Posterior cingulate gyrus (tissue), 11 donors: ENCODE measurements at regions not wholly inside any gene's neighbourhood (a gene's known extent, or its start where the extent isn't known, plus 50 kb on each side); places are given as distances from the start of the nearest gene placed in this dataset.

Experiments used
- DNase-seq, 10 donors: peaks; one replicate each; pipeline versions ENCODE4 v3.0.0 to v3.0.0-alpha.2; 2020 to 2021; ENCODE audit warnings: mixed read lengths in 3 of 10
- intact Hi-C: fragments of 100-400 bp; cut with DNase I; formaldehyde crosslinking; loops from one replicate; pipeline ENCODE4 v1.15.1; 2023

DNA sequence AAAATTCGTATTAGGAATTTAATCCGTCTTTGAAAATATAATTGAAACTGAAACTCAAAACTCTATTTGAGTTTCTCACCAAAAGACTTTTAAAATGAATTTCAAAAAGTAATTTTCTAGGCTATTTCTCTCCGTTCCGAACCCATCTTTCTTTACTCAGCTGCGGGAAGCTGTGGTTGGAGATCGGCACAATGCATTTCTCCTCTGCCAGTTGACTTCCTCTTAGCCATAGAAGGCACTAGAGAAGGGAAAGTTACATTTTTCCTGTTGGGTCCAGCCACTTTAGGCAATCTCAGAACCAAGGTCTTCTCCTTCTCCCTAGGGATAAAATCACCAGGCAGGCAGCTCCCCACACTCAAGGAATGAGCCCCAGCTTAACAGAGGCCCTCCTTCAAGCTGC lies 133.6 kb upstream of the COL1A2 start:
- intact Hi-C loops = no loop called here
- no peak for DNase-seq

DNA sequence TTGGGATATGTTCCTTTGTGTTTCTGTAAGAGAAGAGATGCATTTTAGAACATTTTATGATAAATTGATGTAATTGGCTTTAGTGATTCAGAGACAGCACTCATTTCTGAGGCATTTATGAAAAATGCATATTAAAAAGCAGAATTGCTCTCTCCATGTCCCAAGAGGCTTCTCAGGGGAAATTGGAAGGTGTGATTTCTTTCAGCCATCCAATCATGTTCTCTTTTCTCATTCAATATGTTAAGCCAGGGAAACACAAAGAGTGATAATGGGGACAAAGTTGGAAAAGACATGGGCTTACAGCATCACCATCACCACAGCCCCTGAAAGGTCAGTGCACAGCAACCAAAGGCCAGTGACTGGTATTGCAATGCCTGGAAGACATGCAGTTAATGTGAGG lies 129.9 kb upstream of the COL1A2 start:
- intact Hi-C loops = no loop called here
- DNase-seq = no peak

DNA sequence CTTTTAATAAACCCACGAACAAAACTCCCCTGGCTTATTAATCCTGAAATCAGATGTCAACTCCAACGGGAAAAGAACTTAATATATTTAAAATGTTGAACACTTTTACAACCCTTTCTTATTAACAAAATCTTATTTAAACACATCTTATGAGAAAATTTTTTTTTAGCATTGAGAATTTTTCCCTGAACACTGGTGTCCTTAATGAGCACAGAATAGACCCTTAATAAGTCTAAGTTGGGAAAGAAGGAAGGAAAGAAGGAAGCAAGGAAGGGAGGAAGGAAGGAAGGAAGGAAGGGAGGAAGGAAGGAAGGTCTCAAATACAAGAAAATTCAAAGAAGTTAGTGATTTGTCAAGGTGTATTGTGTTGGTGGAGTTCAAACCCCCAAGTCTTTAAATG lies 129.2 kb upstream of the COL1A2 start:
- no peak for DNase-seq
- intact Hi-C loops = no loop called here

DNA sequence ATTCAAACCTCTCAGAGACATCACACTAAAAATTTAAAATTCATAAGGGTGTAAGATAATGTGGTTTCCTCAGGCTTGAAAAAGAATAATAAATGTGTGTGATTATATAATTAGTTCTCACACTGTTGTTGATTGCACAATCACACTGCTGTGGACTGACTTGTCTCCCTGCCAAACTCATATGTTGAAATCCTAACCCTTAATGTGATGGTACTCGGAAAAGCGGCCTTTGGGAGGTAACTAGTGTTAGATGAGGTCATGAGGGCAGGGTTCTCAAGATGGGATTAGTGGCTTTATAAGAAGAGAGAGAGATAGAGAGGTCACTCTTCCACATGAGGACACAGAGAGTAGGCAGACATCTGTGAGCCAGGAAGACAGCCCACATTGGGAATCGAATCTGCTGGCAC lies 128.5 kb upstream of the COL1A2 start:
- intact Hi-C loops = no loop called here
- DNase-seq = no peak

DNA sequence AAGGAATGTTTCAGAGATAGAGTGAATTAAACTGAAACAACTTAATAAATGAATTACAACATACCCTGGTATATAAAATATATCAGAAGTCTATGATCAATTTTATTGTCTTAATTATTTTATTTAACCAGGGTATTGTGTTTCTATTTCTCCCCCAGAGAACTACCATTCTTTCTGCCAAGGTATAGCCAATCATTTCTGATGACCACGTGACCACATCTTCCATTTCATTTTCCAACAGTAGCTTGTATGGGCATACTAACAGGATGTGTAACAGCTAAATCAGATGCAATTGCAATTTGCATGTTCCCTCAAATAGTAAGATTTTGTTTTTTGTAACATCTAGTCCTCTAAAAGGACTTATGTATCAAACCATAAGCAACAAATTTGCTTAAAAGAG lies 123.9 kb upstream of the COL1A2 start:
- DNase-seq = no peak
- intact Hi-C loops = no loop called here

DNA sequence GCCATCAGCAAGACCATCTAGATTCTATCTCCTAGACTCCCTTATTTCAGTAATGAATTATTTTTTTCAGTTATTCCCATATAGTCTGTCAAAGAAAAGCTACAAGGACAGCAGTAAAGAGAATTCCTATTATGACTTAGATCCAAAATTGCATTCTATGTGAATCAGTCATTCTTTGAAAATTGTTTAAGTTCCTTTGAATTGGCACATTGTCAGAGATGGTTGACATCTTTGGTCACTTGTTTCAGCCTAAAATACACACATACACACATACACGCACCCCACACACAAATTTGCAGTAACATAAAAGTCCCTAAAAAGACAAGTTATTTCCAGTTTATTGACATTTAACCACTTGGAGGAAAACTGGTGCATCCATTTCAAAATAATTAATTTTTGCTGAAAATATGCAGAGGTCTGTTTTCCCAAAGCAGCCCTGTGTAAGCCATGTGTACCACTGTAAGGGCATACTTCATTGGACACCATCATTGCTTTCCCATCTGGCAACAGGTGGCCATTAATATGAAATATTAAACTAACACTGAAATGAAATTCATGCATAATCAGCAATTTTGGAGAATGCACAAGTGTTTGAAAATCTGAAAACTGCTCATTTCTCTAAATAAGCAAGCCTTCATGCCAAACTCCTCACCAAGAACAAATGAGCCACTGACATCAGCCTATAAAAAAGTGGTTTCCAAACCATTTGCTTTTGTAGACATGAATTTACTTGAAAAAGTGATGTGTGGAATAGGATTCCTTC lies 121.7 kb upstream of the COL1A2 start:
- intact Hi-C loops = no loop called here
- DNase-seq = no peak

DNA sequence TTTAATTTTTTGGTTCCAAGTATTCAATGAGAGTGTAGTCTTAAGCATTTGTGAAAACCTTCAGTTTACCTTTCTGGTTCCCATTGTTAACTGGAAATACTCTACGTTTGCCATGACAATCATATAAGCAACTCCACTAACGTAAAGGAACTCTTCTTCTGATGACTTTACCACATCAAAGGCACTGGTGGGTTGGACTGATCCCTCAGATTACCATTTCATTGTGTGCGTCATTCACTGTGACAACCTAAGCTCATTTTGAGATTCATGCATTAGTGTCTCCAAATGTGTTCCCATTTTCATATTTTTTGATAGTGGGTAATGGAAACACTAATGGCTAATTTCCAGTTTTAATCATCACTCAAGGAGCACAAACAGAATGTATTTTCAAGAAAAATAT lies 119.9 kb upstream of the COL1A2 start:
- DNase-seq = no peak

DNA sequence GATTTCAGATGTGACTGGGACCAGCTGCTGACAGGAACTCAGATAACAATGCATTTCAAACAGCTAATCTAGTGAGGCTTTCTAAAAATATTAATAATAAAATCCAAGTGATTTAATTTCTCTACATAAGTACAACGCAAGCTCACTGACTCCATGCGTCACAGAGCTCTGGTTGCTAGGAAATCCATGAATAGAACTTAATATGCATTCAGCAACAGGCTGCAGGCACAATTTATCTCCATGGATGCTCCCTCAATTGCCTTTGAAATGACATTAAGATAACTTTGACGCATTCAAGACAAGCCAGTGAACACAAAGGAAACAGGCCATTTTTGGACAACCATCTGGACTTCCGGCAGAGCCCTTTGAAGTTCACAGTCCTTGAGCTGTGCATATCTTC lies 118.7 kb upstream of the COL1A2 start:
- intact Hi-C loops = no loop called here
- DNase-seq = no peak

More for the DNA sequence above, 119.9 kb upstream of the COL1A2 start:
- intact Hi-C loops = no loop called here

DNA sequence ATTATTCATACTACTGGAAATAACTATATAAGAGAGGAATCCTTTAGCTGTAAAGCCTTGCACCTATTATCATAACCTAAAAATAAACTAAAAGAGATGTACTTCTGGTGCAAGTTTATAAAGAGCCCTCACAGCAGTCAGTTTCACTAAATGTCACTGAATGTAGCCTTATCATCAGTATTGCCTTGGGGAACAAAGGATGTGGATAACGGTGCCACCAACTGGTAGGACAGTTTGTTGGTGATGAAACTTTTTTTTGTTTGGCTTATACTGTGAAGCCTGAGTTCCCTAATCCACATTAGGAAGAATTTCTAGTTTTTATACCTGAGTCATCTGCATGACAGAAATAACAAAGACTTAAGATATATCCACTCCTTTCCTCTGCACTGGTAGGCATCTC lies 117.9 kb upstream of the COL1A2 start:
- intact Hi-C loops = no loop called here

DNA sequence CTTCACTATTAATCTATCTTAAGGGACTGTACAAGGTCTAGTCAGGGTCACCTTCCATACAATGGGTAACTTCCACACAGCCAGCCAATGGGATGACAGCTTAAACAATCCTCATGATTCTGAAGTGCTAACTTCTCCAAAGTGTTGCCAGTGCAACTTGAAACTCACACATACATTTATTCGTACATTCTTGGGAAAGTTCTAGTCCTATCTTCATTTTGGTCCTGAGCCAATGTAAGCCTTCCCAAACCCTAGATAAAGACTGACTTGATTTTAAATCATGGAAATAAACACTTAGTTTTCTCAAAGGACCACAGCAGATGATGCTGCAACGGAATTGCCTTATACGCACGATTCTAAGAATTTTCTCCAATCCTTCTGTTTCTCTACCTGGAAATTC lies 117.5 kb upstream of the COL1A2 start:
- intact Hi-C loops = no loop called here
- DNase-seq = no peak

More for the DNA sequence above, 117.9 kb upstream of the COL1A2 start:
- no peak for DNase-seq

DNA sequence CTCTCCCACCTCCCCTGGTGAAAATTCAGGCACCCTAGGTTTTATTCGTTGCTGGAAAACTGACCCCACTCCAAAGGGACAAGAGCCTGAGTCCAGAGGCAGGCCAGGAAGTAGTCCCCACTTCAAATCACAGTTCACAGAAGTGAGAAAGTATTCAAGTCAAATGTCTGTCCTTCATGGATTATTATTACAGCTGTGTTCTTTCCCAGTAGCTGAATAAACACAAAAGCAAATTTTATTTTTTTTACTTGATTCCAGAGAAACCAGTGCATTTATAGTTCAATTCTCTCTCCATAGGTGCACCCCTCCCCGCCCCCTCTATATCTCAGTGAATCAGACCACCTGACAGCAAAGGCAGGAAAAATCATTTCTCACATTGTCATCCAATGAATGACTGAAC lies 113.8 kb upstream of the COL1A2 start:
- no peak for DNase-seq
- intact Hi-C loops = no loop called here

DNA sequence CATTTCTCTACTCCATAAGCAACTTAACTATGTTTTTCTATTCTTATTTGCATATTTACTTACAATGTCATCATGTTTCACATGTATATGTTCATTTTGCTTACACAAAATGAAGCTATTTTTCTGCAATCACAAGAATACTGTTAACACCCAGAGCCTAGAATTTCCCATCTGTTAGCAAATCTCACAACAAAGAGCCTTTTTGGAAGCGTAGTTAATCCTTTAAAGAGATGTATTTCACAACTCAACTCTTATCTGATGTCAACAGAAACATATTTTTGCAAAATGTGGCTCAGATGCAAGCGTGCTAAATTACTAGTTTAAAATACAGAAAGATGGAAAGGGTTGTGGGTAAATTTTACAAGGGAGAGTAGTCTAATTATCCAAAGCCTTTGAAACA lies 110.6 kb upstream of the COL1A2 start:
- intact Hi-C loops = no loop called here

DNA sequence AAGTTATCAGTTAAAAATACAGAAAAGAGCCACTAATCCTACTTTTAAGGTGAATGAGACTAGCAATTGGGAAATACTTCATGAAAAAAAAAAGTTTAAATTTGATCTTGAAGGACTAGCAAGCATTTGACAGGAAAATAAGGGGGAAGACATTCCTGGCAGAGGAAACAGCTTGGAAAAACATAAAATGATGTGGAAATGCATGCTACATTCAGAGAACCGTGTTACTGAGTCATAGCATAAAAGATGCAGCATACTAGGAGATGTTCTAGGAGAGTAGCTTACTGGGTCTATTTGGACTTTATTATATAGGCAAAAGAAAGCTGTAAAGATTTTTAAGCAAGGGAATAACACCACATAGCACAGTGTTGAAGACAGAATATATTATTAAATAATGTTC lies 108.6 kb upstream of the COL1A2 start:
- no peak for DNase-seq
- intact Hi-C loops = loop anchor here (5.0 kb wide), 1 partner anchor 151 kb away; no protein-coding TSS in a partner anchor

More for the DNA sequence above, 110.6 kb upstream of the COL1A2 start:
- DNase-seq = no peak

DNA sequence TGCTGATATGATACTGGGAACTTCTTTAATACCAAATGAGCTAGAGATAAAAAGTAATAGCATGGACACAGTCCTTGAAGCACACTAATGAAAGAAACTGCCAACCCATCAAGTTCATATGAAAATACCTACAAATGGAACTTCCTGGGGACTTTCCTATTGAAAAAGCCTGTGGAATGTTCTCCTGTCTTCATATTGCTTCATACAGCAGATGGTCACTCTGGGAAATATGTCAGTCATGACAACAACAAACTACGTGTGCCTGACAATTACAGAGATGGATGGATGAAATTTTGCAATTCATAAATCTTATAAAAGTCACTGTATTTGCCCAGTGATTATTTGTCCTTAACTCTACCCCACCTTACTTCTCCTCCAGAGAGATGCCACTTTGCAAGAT lies 106.6 kb upstream of the COL1A2 start:
- no peak for DNase-seq

DNA sequence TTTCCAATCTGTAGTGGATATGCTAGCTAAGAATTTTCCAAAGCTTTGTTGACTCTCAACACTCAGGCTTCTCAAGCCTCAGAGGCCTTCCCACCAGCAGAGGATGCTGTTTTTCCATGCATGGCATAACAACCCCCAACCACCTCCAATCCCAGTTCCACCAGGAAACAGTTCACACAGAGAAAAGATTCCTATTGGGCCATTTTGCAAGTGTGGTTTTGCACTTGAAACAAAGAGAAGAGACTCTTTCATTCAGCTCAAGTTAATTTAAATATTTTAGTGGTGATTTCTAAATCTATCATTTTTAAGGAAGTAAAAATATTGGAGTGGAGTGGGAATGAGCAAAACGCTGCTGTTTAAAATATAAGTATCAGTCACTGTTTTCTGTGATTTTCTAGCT lies 105.6 kb upstream of the COL1A2 start:
- intact Hi-C loops = loop anchor here (2.0 to 5.0 kb wide), 2 partner anchors 106 to 148 kb away; partner anchors contain the start of gene COL1A2

More for the DNA sequence above, 106.6 kb upstream of the COL1A2 start:
- intact Hi-C loops = loop anchor here (2.0 to 5.0 kb wide), 2 partner anchors 107 to 149 kb away; partner anchors contain the start of gene COL1A2

DNA sequence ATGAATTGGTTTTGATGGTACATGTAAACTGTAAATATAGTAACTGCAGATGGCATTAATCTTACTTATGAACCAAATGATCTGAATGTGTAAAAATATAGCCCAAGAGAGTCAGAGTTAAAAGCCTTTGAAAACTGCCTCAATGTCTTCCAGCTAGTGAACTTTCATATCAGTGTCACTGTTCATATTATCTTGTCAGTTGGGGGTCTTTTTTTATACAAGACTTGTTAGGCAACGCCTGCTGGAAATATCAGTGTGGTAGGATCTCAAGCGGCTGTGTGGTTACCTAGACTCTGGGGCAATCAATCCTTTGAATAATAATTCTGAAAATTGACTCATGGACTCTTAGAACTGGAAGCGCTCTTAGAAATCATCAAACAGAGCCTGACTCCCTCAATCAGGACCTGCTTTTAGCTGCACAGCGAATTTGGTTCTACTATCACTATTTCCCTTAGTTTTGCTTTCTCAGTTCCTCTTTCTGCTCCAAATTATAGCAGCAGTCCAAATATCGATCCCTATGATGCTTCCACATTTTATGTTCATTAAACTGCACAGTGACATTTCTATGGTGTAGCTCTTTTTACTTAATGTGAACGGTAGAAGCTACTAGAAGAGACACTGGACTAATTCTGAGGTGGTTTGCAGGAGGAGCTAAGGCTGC lies 100.1 kb upstream of the COL1A2 start:
- intact Hi-C loops = no loop called here

More for the DNA sequence above, 105.6 kb upstream of the COL1A2 start:
- DNase-seq = peak in 6 of 10 donors; percentile 12 to 81 (median 40)

DNA sequence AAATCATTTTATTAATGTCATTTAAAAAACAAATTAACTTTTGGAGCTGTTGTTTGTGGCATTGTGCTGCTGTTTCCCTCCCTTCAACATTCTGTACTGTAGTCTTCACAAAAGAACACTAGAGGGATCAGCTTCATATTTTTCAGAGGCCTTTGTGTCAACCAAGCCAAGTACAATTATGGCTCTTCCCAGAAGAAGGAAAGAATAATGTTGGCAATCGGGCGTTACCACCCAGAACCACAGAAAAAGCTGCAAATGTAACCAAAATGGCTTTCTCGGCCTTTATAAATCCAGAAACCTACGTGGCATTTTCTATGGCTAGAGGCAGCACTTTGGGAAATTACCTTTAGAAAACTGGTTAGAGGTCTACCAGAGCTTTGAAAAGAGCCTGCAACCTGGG lies 98.8 kb upstream of the COL1A2 start:
- DNase-seq = no peak
- intact Hi-C loops = no loop called here

More for the DNA sequence above, 100.1 kb upstream of the COL1A2 start:
- no peak for DNase-seq

DNA sequence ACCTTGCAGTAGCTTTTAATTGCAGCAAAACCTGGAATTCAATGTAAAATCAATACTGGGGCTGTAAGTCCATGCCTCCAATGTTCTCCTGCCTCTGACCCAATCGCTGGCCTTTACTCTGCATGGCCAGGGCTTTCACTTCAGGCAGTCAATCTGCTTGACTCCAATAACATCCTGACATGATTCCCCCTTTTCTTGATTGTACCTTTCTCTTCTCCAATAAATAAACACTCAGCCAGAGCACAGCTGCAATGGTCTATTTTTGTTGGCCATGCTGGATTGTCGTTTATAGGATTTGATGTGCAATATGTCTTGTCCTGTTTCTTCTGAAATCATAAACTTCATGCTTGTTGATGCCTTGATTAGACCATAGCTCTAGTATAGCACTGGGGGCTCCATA lies 97.8 kb upstream of the COL1A2 start:
- intact Hi-C loops = no loop called here
- no peak for DNase-seq

DNA sequence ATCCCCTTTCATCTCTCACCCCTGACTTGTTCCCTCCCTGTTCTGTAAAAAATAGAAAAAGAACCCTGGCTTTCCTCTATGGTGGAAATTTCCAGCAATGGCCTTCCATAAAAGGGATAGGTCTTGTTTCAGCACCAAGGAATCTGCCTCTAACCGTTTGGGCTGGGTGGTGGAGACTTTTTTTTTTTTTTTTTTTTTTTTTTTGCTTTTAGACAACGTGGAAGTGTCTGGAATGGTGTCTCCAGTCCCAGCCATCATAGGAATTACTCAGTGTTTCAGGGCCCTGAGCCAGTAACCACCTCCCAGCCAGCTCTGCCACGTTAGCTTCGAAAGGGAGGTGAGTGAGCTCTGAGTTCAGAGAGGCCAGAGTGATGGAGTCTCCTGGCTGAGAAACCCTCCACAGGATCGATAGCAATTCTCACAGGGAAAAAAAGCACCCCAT lies 97.3 kb upstream of the COL1A2 start:
- DNase-seq = no peak
- intact Hi-C loops = no loop called here

DNA sequence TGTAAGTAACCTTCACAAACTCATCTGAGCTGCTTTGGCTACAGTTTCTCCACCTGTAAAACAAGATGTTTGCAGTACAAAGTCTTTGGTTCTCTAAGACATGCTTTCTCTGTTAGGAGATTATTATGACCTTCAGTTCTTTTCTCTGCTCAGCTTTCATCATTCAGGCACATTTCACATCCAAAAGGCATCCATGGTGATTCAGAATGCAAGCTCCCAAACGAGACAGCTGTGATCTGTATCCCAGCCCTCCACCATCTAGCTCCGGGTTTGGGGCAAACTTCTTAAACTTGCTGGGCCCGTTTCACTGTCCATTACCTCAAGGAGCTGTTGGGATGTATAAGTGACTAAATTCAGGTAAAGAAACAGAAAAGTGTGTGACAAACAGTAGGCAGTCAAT lies 95.8 kb upstream of the COL1A2 start:
- no peak for DNase-seq
- intact Hi-C loops = no loop called here

DNA sequence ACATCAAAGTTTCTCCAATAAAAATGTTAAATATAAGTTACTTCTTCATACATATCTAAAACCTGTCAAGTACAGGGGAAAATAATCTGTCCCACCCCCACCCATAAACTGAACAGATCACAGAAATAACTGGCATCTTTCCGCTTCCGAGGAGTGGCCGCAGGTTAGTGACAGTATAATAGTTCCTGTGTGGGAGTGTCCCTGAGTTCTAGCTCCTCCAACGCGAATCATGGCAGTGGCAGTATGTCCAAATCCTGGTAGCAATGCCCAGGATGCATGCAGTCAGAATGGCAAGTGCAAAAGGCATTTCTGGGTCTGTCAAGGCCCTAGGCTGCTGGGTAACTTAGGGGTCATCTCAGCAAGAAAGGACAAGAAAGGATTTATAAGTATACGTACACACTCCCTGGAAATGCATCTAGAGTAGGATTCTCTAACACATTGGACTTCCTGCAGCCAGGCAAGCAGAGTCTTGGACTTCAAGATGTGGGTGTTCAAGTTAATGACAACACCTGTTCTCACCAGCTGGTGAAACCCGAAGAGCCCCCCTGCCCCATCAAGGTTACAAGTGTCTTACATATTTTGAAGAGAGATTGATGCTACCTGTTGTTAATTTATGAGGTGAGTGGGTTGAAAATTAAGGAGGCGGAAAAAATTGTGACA lies 94.4 kb upstream of the COL1A2 start:
- intact Hi-C loops = no loop called here
- DNase-seq = no peak
